Mammary epithelial cell (primary cell): ENCODE measurements at regions not wholly inside any gene's neighbourhood (a gene's known extent, or its start where the extent isn't known, plus 50 kb on each side); places are given as distances from the start of the nearest gene placed in this dataset.

Experiments used
- EZH2 ChIP-seq: IDR thresholded peaks from 2 replicates; pipeline ENCODE4 v1.6.1; 2012; ENCODE audit warnings: low read length, inconsistent platforms, borderline replicate concordance
- TF ChIP-seq, protein P1 (sequence below), 2 donors: IDR thresholded peaks in 1 of 2; conservative IDR thresholded peaks in 1 of 2; 2 replicates each; pipeline ENCODE4 v1.5.1; 2011 to 2012; ENCODE audit warnings: inconsistent platforms in 2 of 2, low read length in 2 of 2, mild to moderate bottlenecking in 2 of 2, control low read depth in 1 of 2, low read depth in 1 of 2; ENCODE audit not compliant: insufficient read depth in 1 of 2; ENCODE audit errors: extremely low read depth in 1 of 2

DNA sequence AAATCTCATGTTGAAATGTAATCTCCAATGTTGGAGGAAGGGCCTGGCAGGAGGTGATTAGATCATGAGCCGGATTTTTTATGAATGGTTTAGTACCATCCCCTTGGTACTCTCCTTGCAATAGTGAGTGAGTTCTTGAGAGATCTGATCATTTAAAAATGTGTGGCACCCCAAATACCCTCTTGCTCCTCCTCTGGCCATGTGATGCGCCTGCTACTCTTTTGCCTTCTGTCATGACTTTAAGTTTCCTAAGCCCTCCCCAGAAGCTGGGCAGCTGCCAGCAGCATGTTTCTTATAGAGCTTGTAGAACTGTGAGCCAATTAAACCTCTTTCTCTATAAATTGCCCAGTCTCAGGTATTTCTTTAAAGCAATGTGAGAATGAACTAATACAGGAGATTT, 72.6 kb upstream of the FIGN start:
- TF ChIP-seq, protein P1, sequence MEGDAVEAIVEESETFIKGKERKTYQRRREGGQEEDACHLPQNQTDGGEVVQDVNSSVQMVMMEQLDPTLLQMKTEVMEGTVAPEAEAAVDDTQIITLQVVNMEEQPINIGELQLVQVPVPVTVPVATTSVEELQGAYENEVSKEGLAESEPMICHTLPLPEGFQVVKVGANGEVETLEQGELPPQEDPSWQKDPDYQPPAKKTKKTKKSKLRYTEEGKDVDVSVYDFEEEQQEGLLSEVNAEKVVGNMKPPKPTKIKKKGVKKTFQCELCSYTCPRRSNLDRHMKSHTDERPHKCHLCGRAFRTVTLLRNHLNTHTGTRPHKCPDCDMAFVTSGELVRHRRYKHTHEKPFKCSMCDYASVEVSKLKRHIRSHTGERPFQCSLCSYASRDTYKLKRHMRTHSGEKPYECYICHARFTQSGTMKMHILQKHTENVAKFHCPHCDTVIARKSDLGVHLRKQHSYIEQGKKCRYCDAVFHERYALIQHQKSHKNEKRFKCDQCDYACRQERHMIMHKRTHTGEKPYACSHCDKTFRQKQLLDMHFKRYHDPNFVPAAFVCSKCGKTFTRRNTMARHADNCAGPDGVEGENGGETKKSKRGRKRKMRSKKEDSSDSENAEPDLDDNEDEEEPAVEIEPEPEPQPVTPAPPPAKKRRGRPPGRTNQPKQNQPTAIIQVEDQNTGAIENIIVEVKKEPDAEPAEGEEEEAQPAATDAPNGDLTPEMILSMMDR (conservative IDR thresholded peaks at IDR 0.05 in 1 of 2, IDR thresholded peaks at IDR 0.05 in 1 of 2; ENCODE audit: extremely low read depth in 1 of 2, insufficient read depth in 1 of 2, low read depth in 1 of 2, low read length in 2 of 2): no peak
- no peak for TF ChIP-seq EZH2
